NCI-H82 treated with DMSO at 0.1 percent for 48 hours (cell line): ENCODE measurements at regions not wholly inside any gene's neighbourhood (a gene's known extent, or its start where the extent isn't known, plus 50 kb on each side); places are given as distances from the start of the nearest gene placed in this dataset.

Source experiments
- DNase-seq: peaks from one replicate; lab custom pipeline; 2025; ENCODE audit not compliant: unreplicated experiment; lab: John Stamatoyannopoulos, UW

- no peak for DNase-seq
Observed at GRCh38 chr11:119941636-119942411, 196.1 kb downstream of the TRIM29 start.

- DNase-seq: no peak
Observed at GRCh38 chr11:119941171-119941570, 196.7 kb downstream of the TRIM29 start.

GRCh38 chr11:119940401-119940976 lies 197.4 kb downstream of the TRIM29 start:
- no peak for DNase-seq

GRCh38 chr11:119937412-119937811 lies 200.5 kb downstream of the TRIM29 start:
- DNase-seq: no peak

- DNase-seq: no peak
Observed at GRCh38 chr11:119936426-119936825, 201.5 kb downstream of the TRIM29 start.

GRCh38 chr11:119935349-119935925 lies 202.5 kb downstream of the TRIM29 start:
- no peak for DNase-seq

GRCh38 chr11:119934866-119935265 lies 203.0 kb downstream of the TRIM29 start:
- no peak for DNase-seq

- DNase-seq: no peak
Observed at GRCh38 chr11:119934267-119934666, 203.6 kb downstream of the TRIM29 start.

- no peak for DNase-seq
Observed at GRCh38 chr11:119933584-119933983, 204.3 kb downstream of the TRIM29 start.

GRCh38 chr11:119932828-119933562 lies 204.0 kb upstream of the NECTIN1 start:
- DNase-seq: no peak

- DNase-seq: no peak
Observed at GRCh38 chr11:119928047-119928446, 199.0 kb upstream of the NECTIN1 start.

GRCh38 chr11:119924017-119924416 lies 195.0 kb upstream of the NECTIN1 start:
- no peak for DNase-seq

GRCh38 chr11:119921571-119921970 lies 192.6 kb upstream of the NECTIN1 start:
- DNase-seq: no peak

- no peak for DNase-seq
Observed at GRCh38 chr11:119920666-119921387, 191.8 kb upstream of the NECTIN1 start.

- DNase-seq: no peak
Observed at GRCh38 chr11:119919656-119920055, 190.7 kb upstream of the NECTIN1 start.

- DNase-seq: no peak
Observed at GRCh38 chr11:119918347-119918746, 189.3 kb upstream of the NECTIN1 start.

- DNase-seq: no peak
Observed at GRCh38 chr11:119916568-119916967, 187.6 kb upstream of the NECTIN1 start.

GRCh38 chr11:119912229-119912628 lies 183.2 kb upstream of the NECTIN1 start:
- DNase-seq: no peak

GRCh38 chr11:119910650-119911049 lies 181.7 kb upstream of the NECTIN1 start:
- no peak for DNase-seq

GRCh38 chr11:119910051-119910450 lies 181.1 kb upstream of the NECTIN1 start:
- DNase-seq: no peak

GRCh38 chr11:119909495-119909894 lies 180.5 kb upstream of the NECTIN1 start:
- DNase-seq: no peak
